GM12878 (cell line): ENCODE measurements at regions not wholly inside any gene's neighbourhood (a gene's known extent, or its start where the extent isn't known, plus 50 kb on each side); places are given as distances from the start of the nearest gene placed in this dataset.

Source experiments
- ATAC-seq: fragments of 200-7000 bp; cut with Tn5 transposase; 3 replicates; pipeline ENCODE4 v1.9.1; 2020; ENCODE audit warnings: mild to moderate bottlenecking, moderate library complexity
- BruUV-seq: library from RNA; stranded (reverse); fragments of 400-500 nt; replicated peaks from 2 replicates; lab custom pipeline; 2021; lab: Mats Ljungman, UMichigan
- CTCF ChIA-PET: fragments of 300-600 bp; sonication (Branson Sonifier 250); formaldehyde crosslinking; extraction: SDS; loops from one replicate; lab custom pipeline; 2021; ENCODE audit warnings: inconsistent platforms; lab: Yijun Ruan, JAX
- POLR2A ChIA-PET: fragments of 350-600 bp; formaldehyde crosslinking; extraction: SDS; loops from one replicate; lab custom pipeline; 2021; ENCODE audit warnings: inconsistent platforms; lab: Charles Lee
- RAD21 ChIA-PET: fragments of 300-600 bp; sonication (Branson Sonifier 250); formaldehyde crosslinking; loops from one replicate; lab custom pipeline; 2023; ENCODE audit warnings: antibody characterized with exemption; ENCODE audit not compliant: unreplicated experiment; lab: Charles Lee
- SMC1A ChIA-PET: fragments of 300-600 bp; sonication (Branson Sonifier 250); formaldehyde crosslinking; loops from one replicate; lab custom pipeline; 2023; ENCODE audit not compliant: unreplicated experiment, uncharacterized antibody; lab: Charles Lee
- DNase-seq: peaks from one replicate; pipeline ENCODE4 v3.0.0-alpha.2; 2011; ENCODE audit warnings: low read depth, low spot score
- FAIRE-seq: peaks from 3 replicates; lab custom pipeline; 2011; peaks lifted over from hg19 to GRCh38; lab: Jason Lieb, UNC
- H2AFZ ChIP-seq: 2 replicates; pipeline ENCODE4 v1.6.0; 2011; ENCODE audit warnings: low read depth, low read length, control low read depth; ENCODE audit not compliant: control insufficient read depth
- H3K27ac ChIP-seq: 2 replicates; pipeline ENCODE4 v1.5.1; 2011; ENCODE audit warnings: control low read depth; ENCODE audit not compliant: control insufficient read depth, insufficient read depth
- H3K27me3 ChIP-seq, 2 experiments: replicated peaks in 1 of 2; 2 replicates each; pipeline versions ENCODE4 v1.6.0 to v1.6.1; 2011; ENCODE audit warnings: low read length in 1 of 2; ENCODE audit not compliant: control insufficient read depth in 2 of 2, insufficient read depth in 2 of 2
- H3K36me3 ChIP-seq, 2 experiments: 2 replicates each; pipeline ENCODE4 v1.5.1; 2011; ENCODE audit warnings: low read length in 1 of 2; ENCODE audit not compliant: control insufficient read depth in 2 of 2, insufficient read depth in 2 of 2
- H3K4me1 ChIP-seq: 2 replicates; pipeline ENCODE4 v1.6.1; 2011; ENCODE audit warnings: mild to moderate bottlenecking, low read length, moderate library complexity, mixed read lengths; ENCODE audit not compliant: control insufficient read depth, insufficient read depth
- H3K4me2 ChIP-seq: 2 replicates; pipeline ENCODE4 v1.6.0; 2011; ENCODE audit warnings: control low read depth; ENCODE audit not compliant: control insufficient read depth, insufficient read depth
- H3K4me3 ChIP-seq: fragments of 200-600 bp; sonication (generic); 2 replicates; pipeline ENCODE4 v1.5.1; 2016
- H3K79me2 ChIP-seq: 2 replicates; pipeline ENCODE4 v1.6.0; 2011; ENCODE audit warnings: low read length; ENCODE audit not compliant: control insufficient read depth, insufficient read depth
- H3K9ac ChIP-seq: 2 replicates; pipeline ENCODE4 v1.8.0; 2011; ENCODE audit warnings: low read length, control low read depth, mixed read lengths; ENCODE audit not compliant: control insufficient read depth, insufficient read depth
- H3K9me3 ChIP-seq: replicated peaks from 3 replicates; pipeline ENCODE4 v1.5.1; 2011; ENCODE audit warnings: mild to moderate bottlenecking, low read length; ENCODE audit not compliant: control insufficient read depth, insufficient read depth
- H4K20me1 ChIP-seq: 2 replicates; pipeline ENCODE4 v1.6.0; 2011; ENCODE audit not compliant: control insufficient read depth, insufficient read depth
- ATF3 ChIP-seq: IDR thresholded peaks from 2 replicates; pipeline ENCODE4 v1.6.1; 2011; ENCODE audit warnings: low read depth, mild to moderate bottlenecking, low read length, moderate library complexity, borderline replicate concordance; ENCODE audit errors: extremely low read depth
- ATF7 ChIP-seq: fragments of 450-650 bp; IDR thresholded peaks from 2 replicates; pipeline ENCODE4 v1.6.1; 2016; ENCODE audit warnings: low read depth, mild to moderate bottlenecking
- CBX3 ChIP-seq: fragments of 200-600 bp; sonication (generic); IDR thresholded peaks from 2 replicates; pipeline ENCODE4 v1.6.1; 2016; ENCODE audit warnings: low read depth, borderline replicate concordance
- DPF2 ChIP-seq: fragments of 450-650 bp; IDR thresholded peaks from 2 replicates; pipeline ENCODE4 v1.6.1; 2017; ENCODE audit warnings: mild to moderate bottlenecking
- ETV6 ChIP-seq, 2 experiments: fragments of 450-650 bp in 1 of 2; IDR thresholded peaks in 1 of 2; conservative IDR thresholded peaks in 1 of 2; 2 replicates each; pipeline ENCODE4 v1.6.1; 2014; ENCODE audit warnings: antibody characterized with exemption in 1 of 2, borderline replicate concordance in 1 of 2, low read depth in 1 of 2, mild to moderate bottlenecking in 1 of 2, moderate library complexity in 1 of 2
- FOXK2 ChIP-seq: fragments of 450-650 bp; IDR thresholded peaks from 2 replicates; pipeline ENCODE4 v1.6.1; 2017; ENCODE audit warnings: mild to moderate bottlenecking, moderate library complexity
- KAT2A ChIP-seq: conservative IDR thresholded peaks from 2 replicates; pipeline ENCODE4 v1.6.1; 2011; ENCODE audit warnings: low read depth, low read length; ENCODE audit not compliant: control insufficient read depth
- MTA2 ChIP-seq: fragments of 450-650 bp; IDR thresholded peaks from 2 replicates; pipeline ENCODE4 v1.6.1; 2016; ENCODE audit warnings: low read depth, mild to moderate bottlenecking, moderate library complexity
- NFYB ChIP-seq: IDR thresholded peaks from 2 replicates; pipeline ENCODE4 v1.6.1; 2011; ENCODE audit warnings: low read depth, mild to moderate bottlenecking, low read length, improper control_type of control experiment, moderate library complexity; ENCODE audit not compliant: insufficient read depth
- PAX5 ChIP-seq: IDR thresholded peaks from 2 replicates; pipeline ENCODE4 v1.6.1; 2011; ENCODE audit warnings: low read depth, low read length, borderline replicate concordance
- RAD51 ChIP-seq: fragments of 450-650 bp; IDR thresholded peaks from 2 replicates; pipeline ENCODE4 v1.6.1; 2016; ENCODE audit warnings: moderate library complexity, mild to moderate bottlenecking, inconsistent platforms
- SIX5 ChIP-seq: IDR thresholded peaks from 2 replicates; pipeline ENCODE4 v1.6.1; 2011; ENCODE audit warnings: mild to moderate bottlenecking, low read depth, low read length, moderate library complexity; ENCODE audit not compliant: severe bottlenecking
- SMAD5 ChIP-seq: IDR thresholded peaks from 2 replicates; pipeline ENCODE4 v1.6.1; 2016; ENCODE audit warnings: antibody characterized with exemption, low read depth
- SUZ12 ChIP-seq: fragments of 200-600 bp; sonication (generic); IDR thresholded peaks from one replicate; pipeline ENCODE4 v1.6.1; 2018; ENCODE audit warnings: antibody characterized with exemption, mild to moderate bottlenecking; ENCODE audit not compliant: unreplicated experiment
- TCF12 ChIP-seq: IDR thresholded peaks from 2 replicates; pipeline ENCODE4 v1.6.1; 2011; ENCODE audit warnings: low read depth, mild to moderate bottlenecking, low read length
- ZBTB11 ChIP-seq: fragments of 450-650 bp; formaldehyde crosslinking; IDR thresholded peaks from 2 replicates; pipeline ENCODE4 v1.5.0; 2022; ENCODE audit warnings: mild to moderate bottlenecking, missing genetic modification characterization
- ZNF24 ChIP-seq: fragments of 450-650 bp; IDR thresholded peaks from 2 replicates; pipeline ENCODE4 v1.6.1; 2017; ENCODE audit warnings: antibody characterized with exemption, mild to moderate bottlenecking
- WGBS: methylation state at CpG from one replicate; pipeline ENCODE4 v1.1.6; 2016; ENCODE audit warnings: low lambda C conversion rate; ENCODE audit not compliant: insufficient replicate concordance, insufficient coverage; ENCODE audit errors: missing lambda C conversion rate; 5-methylcytosine and 5-hydroxymethylcytosine counted together
- in situ Hi-C: fragments of 300-500 bp; cut with MboI; formaldehyde crosslinking; loops from 9 replicates; pipeline ENCODE4 v1.14.3; 2018; ENCODE audit warnings: mixed read lengths
- intact Hi-C: fragments of 100-400 bp; cut with micrococcal nuclease; formaldehyde crosslinking; loops from one replicate; pipeline ENCODE4 v1.14.2; 2022; ENCODE audit not compliant: unreplicated experiment
- TF ChIP-seq, protein P1 (sequence below): fragments of 450-650 bp; IDR thresholded peaks from 2 replicates; pipeline ENCODE4 v1.6.1; 2016; ENCODE audit warnings: mild to moderate bottlenecking, moderate library complexity, borderline replicate concordance

DNA sequence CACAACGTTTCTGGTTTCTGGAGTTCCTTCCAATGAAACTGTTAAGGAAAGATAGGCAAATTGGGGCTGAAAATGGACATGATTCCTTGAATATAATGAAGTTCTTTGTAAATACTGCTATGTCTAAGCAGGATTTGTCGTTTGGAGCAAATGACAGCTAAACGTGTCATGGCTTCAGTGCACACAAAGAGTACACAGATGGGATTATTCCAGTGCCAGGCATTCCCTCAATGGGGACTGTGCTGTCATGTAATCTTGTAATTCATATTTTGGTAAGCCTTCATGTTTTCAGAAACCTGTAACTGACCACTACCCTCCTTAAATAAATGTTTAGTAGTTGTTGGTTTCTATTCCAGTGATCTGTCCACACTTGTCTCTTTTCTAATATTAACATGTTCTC lies 404.7 kb upstream of the CDH7 start (continued):
- TF ChIP-seq ZBTB11 (CRISPR knock-in tag): no peak
- no peak for TF ChIP-seq SIX5
- TF ChIP-seq MTA2: no peak
- TF ChIP-seq ETV6 (conservative IDR thresholded peaks at IDR 0.05 in 1 of 2, IDR thresholded peaks at IDR 0.05 in 1 of 2; ENCODE audit: borderline replicate concordance in 1 of 2, low read depth in 1 of 2): no peak

GRCh38 chr18:65343571-65343970 lies 407.2 kb upstream of the CDH7 start:
- intact Hi-C loops: no loop called here
- no TSS peak for BruUV-seq
- ChIA-PET POLR2A (no interaction called here), RAD21 (no interaction called here), SMC1A (no interaction called here), CTCF (no interaction called here)
- H3K79me2 ChIP-seq: no peaks in the 10 kb centered on the region
- H3K27ac ChIP-seq: no peak overlapping the region
- H3K36me3 ChIP-seq: no peaks in the 10 kb centered on the region
- no peak overlapping the region for H3K4me3 ChIP-seq
- DNase-seq (no peak), ATAC-seq (no peak), FAIRE-seq (no peak)
- H2AFZ ChIP-seq: no peak overlapping the region
- H4K20me1 ChIP-seq: no peaks in the 10 kb centered on the region
- no peak overlapping the region for H3K4me2 ChIP-seq
- no peaks in the 10 kb centered on the region for H3K27me3 ChIP-seq
- H3K9me3 ChIP-seq: no peaks in the 10 kb centered on the region
- no peaks in the 10 kb centered on the region for H3K4me1 ChIP-seq
- WGBS: 37% methylated on average over 5 of the region's 5 CpGs
- no peak overlapping the region for H3K9ac ChIP-seq
- in situ Hi-C loops: no loop called here
- no peak for TF ChIP-seq ATF3
- TF ChIP-seq FOXK2: no peak
- no peak for TF ChIP-seq RAD51
- no peak for TF ChIP-seq KAT2A
- TF ChIP-seq CBX3: no peak
- TF ChIP-seq DPF2: no peak
- TF ChIP-seq ZNF24: no peak
- TF ChIP-seq NFYB: no peak
- no peak for TF ChIP-seq SUZ12
- no peak for TF ChIP-seq SMAD5
- no peak for TF ChIP-seq ATF7
- TF ChIP-seq, protein P1, sequence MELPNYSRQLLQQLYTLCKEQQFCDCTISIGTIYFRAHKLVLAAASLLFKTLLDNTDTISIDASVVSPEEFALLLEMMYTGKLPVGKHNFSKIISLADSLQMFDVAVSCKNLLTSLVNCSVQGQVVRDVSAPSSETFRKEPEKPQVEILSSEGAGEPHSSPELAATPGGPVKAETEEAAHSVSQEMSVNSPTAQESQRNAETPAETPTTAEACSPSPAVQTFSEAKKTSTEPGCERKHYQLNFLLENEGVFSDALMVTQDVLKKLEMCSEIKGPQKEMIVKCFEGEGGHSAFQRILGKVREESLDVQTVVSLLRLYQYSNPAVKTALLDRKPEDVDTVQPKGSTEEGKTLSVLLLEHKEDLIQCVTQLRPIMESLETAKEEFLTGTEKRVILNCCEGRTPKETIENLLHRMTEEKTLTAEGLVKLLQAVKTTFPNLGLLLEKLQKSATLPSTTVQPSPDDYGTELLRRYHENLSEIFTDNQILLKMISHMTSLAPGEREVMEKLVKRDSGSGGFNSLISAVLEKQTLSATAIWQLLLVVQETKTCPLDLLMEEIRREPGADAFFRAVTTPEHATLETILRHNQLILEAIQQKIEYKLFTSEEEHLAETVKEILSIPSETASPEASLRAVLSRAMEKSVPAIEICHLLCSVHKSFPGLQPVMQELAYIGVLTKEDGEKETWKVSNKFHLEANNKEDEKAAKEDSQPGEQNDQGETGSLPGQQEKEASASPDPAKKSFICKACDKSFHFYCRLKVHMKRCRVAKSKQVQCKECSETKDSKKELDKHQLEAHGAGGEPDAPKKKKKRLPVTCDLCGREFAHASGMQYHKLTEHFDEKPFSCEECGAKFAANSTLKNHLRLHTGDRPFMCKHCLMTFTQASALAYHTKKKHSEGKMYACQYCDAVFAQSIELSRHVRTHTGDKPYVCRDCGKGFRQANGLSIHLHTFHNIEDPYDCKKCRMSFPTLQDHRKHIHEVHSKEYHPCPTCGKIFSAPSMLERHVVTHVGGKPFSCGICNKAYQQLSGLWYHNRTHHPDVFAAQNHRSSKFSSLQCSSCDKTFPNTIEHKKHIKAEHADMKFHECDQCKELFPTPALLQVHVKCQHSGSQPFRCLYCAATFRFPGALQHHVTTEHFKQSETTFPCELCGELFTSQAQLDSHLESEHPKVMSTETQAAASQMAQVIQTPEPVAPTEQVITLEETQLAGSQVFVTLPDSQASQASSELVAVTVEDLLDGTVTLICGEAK: no peak
- TF ChIP-seq PAX5: no peak
- TF ChIP-seq TCF12: no peak
- TF ChIP-seq SIX5: no peak
